Endodermal cell (in vitro differentiated cells): ENCODE measurements at regions not wholly inside any gene's neighbourhood (a gene's known extent, or its start where the extent isn't known, plus 50 kb on each side); places are given as distances from the start of the nearest gene placed in this dataset.

Experiments
- DNase-seq: peaks from one replicate; pipeline ENCODE4 v3.0.0-alpha.2; 2017
- H3K27ac ChIP-seq: 2 replicates; pipeline ENCODE4 v1.5.1; 2013; ENCODE audit warnings: mild to moderate bottlenecking, low read depth, low read length, moderate library complexity
- H3K27me3 ChIP-seq: 2 replicates; pipeline ENCODE4 v1.6.1; 2013; ENCODE audit warnings: mild to moderate bottlenecking, low read length, moderate library complexity; ENCODE audit not compliant: insufficient read depth, control insufficient read depth, poor library complexity, severe bottlenecking
- H3K36me3 ChIP-seq: 2 replicates; pipeline ENCODE4 v1.7.0; 2013; ENCODE audit warnings: mild to moderate bottlenecking, low read length, moderate library complexity; ENCODE audit not compliant: control insufficient read depth, insufficient read depth
- H3K4me1 ChIP-seq: one replicate; pipeline ENCODE4 v1.7.0; 2013; ENCODE audit warnings: low read length; ENCODE audit not compliant: control insufficient read depth, insufficient read depth
- H3K4me3 ChIP-seq: 2 replicates; pipeline ENCODE4 v1.5.1; 2013; ENCODE audit warnings: mild to moderate bottlenecking, low read length, moderate library complexity
- H3K9ac ChIP-seq: 2 replicates; pipeline ENCODE4 v1.6.1; 2013; ENCODE audit warnings: mild to moderate bottlenecking, low read length, moderate library complexity; ENCODE audit not compliant: poor library complexity, severe bottlenecking; ENCODE audit errors: extremely low read depth
- H3K9me3 ChIP-seq: 2 replicates; pipeline ENCODE4 v1.6.1; 2013; ENCODE audit warnings: mild to moderate bottlenecking, low read length, moderate library complexity; ENCODE audit not compliant: control insufficient read depth
- H3K27ac Mint-ChIP-seq: 2 replicates; pipeline ENCODE4 v1.8.0; 2020; ENCODE audit warnings: mixed read lengths
- H3K27me3 Mint-ChIP-seq: 2 replicates; pipeline ENCODE4 v1.8.0; 2021; ENCODE audit warnings: mild to moderate bottlenecking, mixed read lengths; ENCODE audit not compliant: insufficient read depth
- H3K36me3 Mint-ChIP-seq: 2 replicates; pipeline ENCODE4 v1.8.0; 2020; ENCODE audit warnings: low read depth, mixed read lengths
- H3K4me1 Mint-ChIP-seq: 2 replicates; pipeline ENCODE4 v1.8.0; 2020; ENCODE audit warnings: mixed read lengths
- H3K4me3 Mint-ChIP-seq: 2 replicates; pipeline ENCODE4 v1.8.0; 2020; ENCODE audit warnings: mild to moderate bottlenecking, moderate library complexity, mixed read lengths
- H3K9me3 Mint-ChIP-seq: 2 replicates; pipeline ENCODE4 v1.8.0; 2020; ENCODE audit warnings: mild to moderate bottlenecking, mixed read lengths
- CTCF ChIP-seq: fragments of 200-600 bp; sonication (generic); conservative IDR thresholded peaks from 2 replicates; pipeline ENCODE4 v1.5.0; 2021; ENCODE audit warnings: antibody characterized with exemption, mild to moderate bottlenecking
- WGBS, 2 experiments: methylation state at CpG; one replicate each; pipeline versions ENCODE4 v1.1.5 to v1.1.7; 2013; ENCODE audit warnings: missing lambda C conversion rate in 2 of 2, mixed read lengths in 1 of 2; ENCODE audit not compliant: insufficient coverage in 1 of 2, insufficient read length in 1 of 2; 5-methylcytosine and 5-hydroxymethylcytosine counted together

DNA sequence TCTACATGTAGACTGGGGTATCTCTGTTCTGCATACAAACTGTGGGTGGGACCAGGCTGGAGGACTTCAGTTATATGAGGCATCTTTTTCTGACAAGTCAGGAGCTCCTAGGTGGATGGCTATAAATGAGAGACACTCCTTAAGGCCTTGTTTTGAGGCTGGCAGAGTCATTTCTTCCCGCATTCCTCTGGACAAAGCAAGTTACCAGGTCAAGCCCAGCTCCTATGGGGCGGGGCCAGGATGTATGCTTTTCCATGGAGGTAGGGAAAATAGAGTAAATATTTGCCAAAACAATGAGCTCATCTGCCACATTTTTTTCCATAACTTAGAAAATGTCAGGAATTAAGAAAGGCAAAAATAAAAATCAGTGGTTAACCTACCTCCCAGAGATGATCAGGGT lies 283.4 kb downstream of the GPR37 start:
- no peaks in the 10 kb centered on the region for H3K9me3 ChIP-seq
- Mint-ChIP-seq H3K9me3 (peaks cover 5% of the 10 kb centered on the region), H3K36me3 (peaks cover 3% of the 10 kb centered on the region), H3K4me1 (peaks cover 5% of the 10 kb centered on the region), H3K27me3 (peaks cover 19% of the 10 kb centered on the region), H3K4me3 (no peak overlapping the region), H3K27ac (no peak overlapping the region)
- H3K4me3 ChIP-seq, result no peak overlapping the region
- TF ChIP-seq CTCF, result no peak
- H3K27me3 ChIP-seq, result no peaks in the 10 kb centered on the region
- no peak for DNase-seq
- WGBS, 2 experiments, result 91 to 100% methylated on average over 1 to 2 of the region's 2 CpGs
- no peak overlapping the region for H3K27ac ChIP-seq
- H3K36me3 ChIP-seq, result no peaks in the 10 kb centered on the region
- no peak overlapping the region for H3K9ac ChIP-seq
- H3K4me1 ChIP-seq, result no peaks in the 10 kb centered on the region

- peaks cover 12% of the 10 kb centered on the region for H3K9me3 Mint-ChIP-seq
- Histone ChIP-seq H3K4me3 (no peak overlapping the region), H3K27ac (no peak overlapping the region), H3K9me3 (no peaks in the 10 kb centered on the region), H3K27me3 (no peaks in the 10 kb centered on the region), H3K36me3 (no peaks in the 10 kb centered on the region), H3K4me1 (no peaks in the 10 kb centered on the region), H3K9ac (no peak overlapping the region)
- WGBS, 2 experiments, result 97 to 98% methylated on average over 19 to 23 of the region's 23 CpGs
- TF ChIP-seq CTCF, result no peak
- no peak overlapping the region for H3K27ac Mint-ChIP-seq
- H3K4me1 Mint-ChIP-seq, result peaks cover 5% of the 10 kb centered on the region
- peaks cover 19% of the 10 kb centered on the region for H3K27me3 Mint-ChIP-seq
- H3K36me3 Mint-ChIP-seq, result peaks cover 3% of the 10 kb centered on the region
- DNase-seq, result no peak
- H3K4me3 Mint-ChIP-seq, result no peak overlapping the region
Measured at GRCh38 chr7:124480821-124481290, 284.7 kb downstream of the GPR37 start.

- H3K27ac Mint-ChIP-seq, result no peak overlapping the region
- Histone ChIP-seq H3K27ac (no peak overlapping the region), H3K9ac (no peak overlapping the region), H3K27me3 (no peaks in the 10 kb centered on the region), H3K4me1 (no peaks in the 10 kb centered on the region), H3K9me3 (no peaks in the 10 kb centered on the region), H3K36me3 (no peaks in the 10 kb centered on the region), H3K4me3 (no peak overlapping the region)
- peaks cover 5% of the 10 kb centered on the region for H3K4me1 Mint-ChIP-seq
- peaks cover 19% of the 10 kb centered on the region for H3K27me3 Mint-ChIP-seq
- DNase-seq, result no peak
- no peak for TF ChIP-seq CTCF
- peaks cover 12% of the 10 kb centered on the region for H3K9me3 Mint-ChIP-seq
- no peak overlapping the region for H3K4me3 Mint-ChIP-seq
- peaks cover 3% of the 10 kb centered on the region for H3K36me3 Mint-ChIP-seq
- WGBS, 2 experiments, result 91 to 96% methylated on average over 21 to 24 of the region's 24 CpGs
Measured at GRCh38 chr7:124480036-124480820, 285.4 kb downstream of the GPR37 start.
